ENCODE measurements at regions not wholly inside any gene's neighbourhood (a gene's known extent, or its start where the extent isn't known, plus 50 kb on each side); places are given as distances from the start of the nearest gene placed in this dataset.

- DNase-seq (ENCODE audit: low read depth) (no peak), FAIRE-seq (no peak)
- no peak overlapping the region for H2AFZ ChIP-seq (ENCODE audit: low read depth, low read length)
- no peaks in the 10 kb centered on the region for H3K9me3 ChIP-seq (ENCODE audit: insufficient read depth, low read depth, low read length)
- H4K20me1 ChIP-seq (ENCODE audit: insufficient read depth, low read length), result no peaks in the 10 kb centered on the region
- Mint-ChIP-seq H3K4me1 (ENCODE audit: low read depth, unreplicated experiment) (no peaks in the 10 kb centered on the region), H3K27ac (ENCODE audit: unreplicated experiment) (no peak overlapping the region), H3K9me3 (ENCODE audit: unreplicated experiment) (no peaks in the 10 kb centered on the region), H3K27me3 (ENCODE audit: low read depth, unreplicated experiment) (peaks cover 4% of the 10 kb centered on the region), H3K4me3 (ENCODE audit: unreplicated experiment) (no peak overlapping the region), H3K36me3 (ENCODE audit: low read depth, unreplicated experiment) (no peaks in the 10 kb centered on the region)
- no peaks in the 10 kb centered on the region for H3K36me3 ChIP-seq (ENCODE audit: insufficient read depth, low read length)
- H3K4me1 ChIP-seq (ENCODE audit: insufficient read depth, low read length), result no peaks in the 10 kb centered on the region
- H3K27me3 ChIP-seq (ENCODE audit: insufficient read depth, low read length), result no peaks in the 10 kb centered on the region
- TF ChIP-seq CTCF (IDR thresholded peaks at IDR 0.05; ENCODE audit: insufficient read depth, low read depth, low read length), result no peak
- no peak for TF ChIP-seq EZH2 (IDR thresholded peaks at IDR 0.05; ENCODE audit: insufficient read depth, low read length)
- H3K27ac ChIP-seq (ENCODE audit: low read depth, low read length), result no peak overlapping the region
- H3K4me2 ChIP-seq (ENCODE audit: low read length), result no peak overlapping the region
- H3K9ac ChIP-seq (ENCODE audit: low read length), result no peak overlapping the region
- H3K79me2 ChIP-seq (ENCODE audit: insufficient read depth, low read length), result no peaks in the 10 kb centered on the region
- no peak overlapping the region for H3K4me3 ChIP-seq (ENCODE audit: insufficient read depth, low read depth, low read length)
Measured at GRCh38 chr1:88528792-88529191, 155.3 kb upstream of the PKN2 start.

GRCh38 chr1:88529581-88529980, 154.5 kb upstream of the PKN2 start:
- H3K4me1 Mint-ChIP-seq (ENCODE audit: low read depth, unreplicated experiment), result no peaks in the 10 kb centered on the region
- H3K4me3 ChIP-seq (ENCODE audit: insufficient read depth, low read depth, low read length), result no peak overlapping the region
- H3K27ac Mint-ChIP-seq (ENCODE audit: unreplicated experiment), result no peak overlapping the region
- no peak for FAIRE-seq
- no peak overlapping the region for H3K4me3 Mint-ChIP-seq (ENCODE audit: unreplicated experiment)
- H3K27me3 Mint-ChIP-seq (ENCODE audit: low read depth, unreplicated experiment), result peaks cover 4% of the 10 kb centered on the region
- no peaks in the 10 kb centered on the region for H3K9me3 ChIP-seq (ENCODE audit: insufficient read depth, low read depth, low read length)
- H3K4me1 ChIP-seq (ENCODE audit: insufficient read depth, low read length), result no peaks in the 10 kb centered on the region
- H3K9me3 Mint-ChIP-seq (ENCODE audit: unreplicated experiment), result no peaks in the 10 kb centered on the region
- no peak overlapping the region for H3K4me2 ChIP-seq (ENCODE audit: low read length)
- H3K27me3 ChIP-seq (ENCODE audit: insufficient read depth, low read length), result no peaks in the 10 kb centered on the region
- H3K36me3 ChIP-seq (ENCODE audit: insufficient read depth, low read length), result no peaks in the 10 kb centered on the region
- H3K79me2 ChIP-seq (ENCODE audit: insufficient read depth, low read length), result no peaks in the 10 kb centered on the region
- H2AFZ ChIP-seq (ENCODE audit: low read depth, low read length), result no peak overlapping the region
- H3K9ac ChIP-seq (ENCODE audit: low read length), result no peak overlapping the region
- no peak overlapping the region for H3K27ac ChIP-seq (ENCODE audit: low read depth, low read length)
- TF ChIP-seq EZH2 (IDR thresholded peaks at IDR 0.05; ENCODE audit: insufficient read depth, low read length), result no peak
- TF ChIP-seq CTCF (IDR thresholded peaks at IDR 0.05; ENCODE audit: insufficient read depth, low read depth, low read length), result no peak
- H4K20me1 ChIP-seq (ENCODE audit: insufficient read depth, low read length), result no peaks in the 10 kb centered on the region
- H3K36me3 Mint-ChIP-seq (ENCODE audit: low read depth, unreplicated experiment), result no peaks in the 10 kb centered on the region
- DNase-seq (ENCODE audit: low read depth), result no peak

GRCh38 chr1:88530246-88530645, 153.8 kb upstream of the PKN2 start:
- Mint-ChIP-seq H3K9me3 (ENCODE audit: unreplicated experiment) (no peaks in the 10 kb centered on the region), H3K4me3 (ENCODE audit: unreplicated experiment) (no peak overlapping the region), H3K27me3 (ENCODE audit: low read depth, unreplicated experiment) (peaks cover 4% of the 10 kb centered on the region), H3K4me1 (ENCODE audit: low read depth, unreplicated experiment) (no peaks in the 10 kb centered on the region), H3K27ac (ENCODE audit: unreplicated experiment) (no peak overlapping the region), H3K36me3 (ENCODE audit: low read depth, unreplicated experiment) (no peaks in the 10 kb centered on the region)
- TF ChIP-seq EZH2 (IDR thresholded peaks at IDR 0.05; ENCODE audit: insufficient read depth, low read length), result no peak
- TF ChIP-seq CTCF (IDR thresholded peaks at IDR 0.05; ENCODE audit: insufficient read depth, low read depth, low read length), result no peak
- H4K20me1 ChIP-seq (ENCODE audit: insufficient read depth, low read length), result no peaks in the 10 kb centered on the region
- no peaks in the 10 kb centered on the region for H3K9me3 ChIP-seq (ENCODE audit: insufficient read depth, low read depth, low read length)
- H3K79me2 ChIP-seq (ENCODE audit: insufficient read depth, low read length), result no peaks in the 10 kb centered on the region
- H3K36me3 ChIP-seq (ENCODE audit: insufficient read depth, low read length), result no peaks in the 10 kb centered on the region
- H2AFZ ChIP-seq (ENCODE audit: low read depth, low read length), result no peak overlapping the region
- no peak overlapping the region for H3K27ac ChIP-seq (ENCODE audit: low read depth, low read length)
- H3K9ac ChIP-seq (ENCODE audit: low read length), result no peak overlapping the region
- no peak overlapping the region for H3K4me3 ChIP-seq (ENCODE audit: insufficient read depth, low read depth, low read length)
- H3K27me3 ChIP-seq (ENCODE audit: insufficient read depth, low read length), result no peaks in the 10 kb centered on the region
- DNase-seq (ENCODE audit: low read depth) (no peak), FAIRE-seq (no peak)
- no peak overlapping the region for H3K4me2 ChIP-seq (ENCODE audit: low read length)
- H3K4me1 ChIP-seq (ENCODE audit: insufficient read depth, low read length), result no peaks in the 10 kb centered on the region
